K562 (cell line): ENCODE measurements at regions not wholly inside any gene's neighbourhood (a gene's known extent, or its start where the extent isn't known, plus 50 kb on each side); places are given as distances from the start of the nearest gene placed in this dataset.

Source experiments
- AFF4 ChIP-seq: sonication (generic); formaldehyde crosslinking; IDR thresholded peaks from 2 replicates; pipeline ENCODE4 v1.8.0; 2023; ENCODE audit warnings: mild to moderate bottlenecking, missing genetic modification reagents
- FIP1L1 ChIP-seq: fragments of 200-400 bp; formaldehyde crosslinking; IDR thresholded peaks from 2 replicates; pipeline ENCODE4 v1.6.1; 2018; ENCODE audit warnings: mild to moderate bottlenecking, low read depth, low read length; ENCODE audit not compliant: poor library complexity, severe bottlenecking
- FOSL1 ChIP-seq: fragments of 200-800 bp; sonication (Bioruptor generic); conservative IDR thresholded peaks from 2 replicates; pipeline ENCODE4 v1.6.1; 2016; ENCODE audit warnings: missing genetic modification characterization, missing compliant biosample characterization
- FOXJ3 ChIP-seq: sonication (generic); formaldehyde crosslinking; IDR thresholded peaks from 2 replicates; pipeline ENCODE4 v1.4.0; 2020; ENCODE audit warnings: mild to moderate bottlenecking, missing genetic modification reagents
- MEF2A ChIP-seq: IDR thresholded peaks from 2 replicates; pipeline ENCODE4 v1.6.1; 2011; ENCODE audit warnings: low read depth, mild to moderate bottlenecking, low read length, moderate library complexity; ENCODE audit not compliant: control insufficient read depth
- MXI1 ChIP-seq: IDR thresholded peaks from 2 replicates; pipeline ENCODE4 v1.6.1; 2011; ENCODE audit warnings: low read depth, mild to moderate bottlenecking, improper control_type of control experiment, low read length
- NFE2L1 ChIP-seq: fragments of 450-650 bp; IDR thresholded peaks from 2 replicates; pipeline ENCODE4 v1.6.1; 2016; ENCODE audit warnings: missing genetic modification characterization, low read depth, mild to moderate bottlenecking, missing compliant biosample characterization, moderate library complexity, borderline replicate concordance
- TRIM24 ChIP-seq, 2 experiments: fragments of 450-650 bp; IDR thresholded peaks; 2 replicates each; pipeline ENCODE4 v1.6.1; 2016
- ZBTB2 ChIP-seq: fragments of 450-650 bp; IDR thresholded peaks from 2 replicates; pipeline ENCODE4 v1.6.1; 2016; ENCODE audit warnings: antibody characterized with exemption
- ZFP30 ChIP-seq: fragments of 250-450 bp; sonication (Bioruptor Pico); IDR thresholded peaks from 2 replicates; pipeline ENCODE4 v1.8.0; 2022; ENCODE audit warnings: moderate library complexity, mild to moderate bottlenecking, inconsistent platforms, borderline replicate concordance
- ZKSCAN3 ChIP-seq: fragments of 250-450 bp; sonication (Bioruptor Pico); IDR thresholded peaks from 2 replicates; pipeline ENCODE4 v1.4.0; 2020
- ZNF318 ChIP-seq, 2 experiments: fragments of 450-650 bp; IDR thresholded peaks; 2 replicates each; pipeline ENCODE4 v1.6.1; 2016; ENCODE audit warnings: mild to moderate bottlenecking in 2 of 2, borderline replicate concordance in 1 of 2, low read depth in 1 of 2, moderate library complexity in 1 of 2

GRCh38 chr6:160853946-160854345 is 137.6 kb upstream of the MAP3K4 start (continued):
- TF ChIP-seq ZNF318 (IDR thresholded peaks at IDR 0.05; ENCODE audit: borderline replicate concordance in 1 of 2, low read depth in 1 of 2), result no peak
- TF ChIP-seq FOSL1 (tag), result no peak
- TF ChIP-seq MXI1, result no peak
- TF ChIP-seq TRIM24 (IDR thresholded peaks at IDR 0.05), result no peak
- TF ChIP-seq ZFP30 (CRISPR knock-in tag), result no peak
- TF ChIP-seq MEF2A, result no peak
- TF ChIP-seq ZKSCAN3 (CRISPR knock-in tag), result no peak
- no peak for TF ChIP-seq NFE2L1
- no peak for TF ChIP-seq FIP1L1
- no peak for TF ChIP-seq ZBTB2
- no peak for TF ChIP-seq AFF4
- TF ChIP-seq FOXJ3 (CRISPR knock-in tag), result no peak
- TF ChIP-seq, all 486 proteins: peak for 0
